HCT116 (cell line): ENCODE measurements at regions not wholly inside any gene's neighbourhood (a gene's known extent, or its start where the extent isn't known, plus 50 kb on each side); places are given as distances from the start of the nearest gene placed in this dataset.

Source experiments
- ATAC-seq: fragments of 200-7000 bp; cut with Tn5 transposase; 2 replicates; pipeline ENCODE4 v1.9.1; 2020; ENCODE audit warnings: mild to moderate bottlenecking, moderate library complexity
- BruUV-seq: library from RNA; stranded (reverse); fragments of 400-500 nt; replicated peaks from 2 replicates; lab custom pipeline; 2021; lab: Mats Ljungman, UMichigan
- CTCF ChIA-PET: fragments of 300-600 bp; sonication (Branson Sonifier 250); formaldehyde crosslinking; loops from one replicate; lab custom pipeline; 2021; ENCODE audit warnings: antibody characterized with exemption; lab: Charles Lee
- POLR2A ChIA-PET: fragments of 300-600, 350-600 bp; sonication (Branson Sonifier 250); formaldehyde crosslinking; loops from one replicate; lab custom pipeline; 2021; ENCODE audit warnings: antibody characterized with exemption; lab: Charles Lee
- RAD21 ChIA-PET, 2 experiments: fragments of 300-600 bp; sonication (Branson Sonifier 250); formaldehyde crosslinking; loops; one replicate each; lab custom pipeline; 2023; ENCODE audit warnings: low total read pairs in 2 of 2; ENCODE audit not compliant: uncharacterized antibody in 2 of 2, unreplicated experiment in 2 of 2, low non-redundant PET in 1 of 2; lab: Charles Lee
- DNase-seq: peaks from one replicate; pipeline ENCODE4 v3.0.0-alpha.2; 2010; ENCODE audit warnings: low read depth, low spot score
- H2AFZ ChIP-seq: fragments of 200-600 bp; shearing (Covaris generic), sonication (generic); 2 replicates; pipeline ENCODE4 v1.6.1; 2017; ENCODE audit warnings: low read depth, mixed run types, mixed read lengths, antibody characterized with exemption, low read length; ENCODE audit not compliant: poor library complexity, severe bottlenecking
- H3K27ac ChIP-seq: 2 replicates; pipeline ENCODE4 v1.5.1; 2012; ENCODE audit warnings: low read depth, low read length
- H3K27me3 ChIP-seq: fragments of 200-600 bp; sonication (generic); 2 replicates; pipeline ENCODE4 v1.6.1; 2016; ENCODE audit warnings: mixed run types, low read length, mixed read lengths; ENCODE audit not compliant: insufficient read depth
- H3K36me3 ChIP-seq, 2 experiments: fragments of 200-500 bp in 1 of 2; fragments of 200-600 bp in 1 of 2; sonication (Bioruptor generic) in 1 of 2; sonication (generic) in 1 of 2; 2 replicates each; pipeline versions ENCODE4 v1.5.1 to v1.6.1; 2014 to 2016; ENCODE audit warnings: low read length in 2 of 2, inconsistent platforms in 1 of 2, mixed read lengths in 1 of 2, mixed run types in 1 of 2; ENCODE audit not compliant: insufficient read depth in 2 of 2, control insufficient read depth in 1 of 2
- H3K4me1 ChIP-seq, 2 experiments: fragments of 200-600 bp in 1 of 2; sonication (generic) in 1 of 2; 2 replicates each; pipeline versions ENCODE4 v1.5.1 to v1.6.1; 2012 to 2017; ENCODE audit warnings: low read length in 2 of 2, inconsistent platforms in 1 of 2, mild to moderate bottlenecking in 1 of 2, mixed read lengths in 1 of 2, mixed run types in 1 of 2, moderate library complexity in 1 of 2; ENCODE audit not compliant: insufficient read depth in 2 of 2, control insufficient read depth in 1 of 2
- H3K4me2 ChIP-seq: fragments of 200-600 bp; sonication (generic); 2 replicates; pipeline ENCODE4 v1.6.1; 2017; ENCODE audit warnings: mixed run types, low read length, mixed read lengths
- H3K4me3 ChIP-seq, 2 experiments: fragments of 200-600 bp in 1 of 2; sonication (generic) in 1 of 2; replicated peaks in 1 of 2; 2 replicates each; pipeline ENCODE4 v1.5.1; 2011 to 2016; ENCODE audit warnings: low read length in 2 of 2, control low read depth in 1 of 2, low read depth in 1 of 2, mild to moderate bottlenecking in 1 of 2, mixed read lengths in 1 of 2, mixed run types in 1 of 2
- H3K79me2 ChIP-seq: fragments of 200-600 bp; sonication (generic); 2 replicates; pipeline ENCODE4 v1.6.1; 2017; ENCODE audit warnings: mild to moderate bottlenecking, mixed run types, low read length, moderate library complexity, mixed read lengths; ENCODE audit not compliant: insufficient read depth
- H3K9ac ChIP-seq: fragments of 200-600 bp; sonication (generic); 2 replicates; pipeline ENCODE4 v1.6.1; 2016; ENCODE audit warnings: low read length, mixed read lengths
- H3K9me2 ChIP-seq: fragments of 200-600 bp; sonication (generic), shearing (Covaris generic); 2 replicates; pipeline ENCODE4 v1.6.1; 2017; ENCODE audit warnings: mixed run types, mild to moderate bottlenecking, moderate library complexity; ENCODE audit not compliant: insufficient read depth
- H3K9me3 ChIP-seq, 2 experiments: fragments of 200-500 bp in 1 of 2; fragments of 200-600 bp in 1 of 2; sonication (Bioruptor generic) in 1 of 2; sonication (generic) in 1 of 2; 2 replicates each; pipeline ENCODE4 v1.6.1; 2014 to 2017; ENCODE audit warnings: low read length in 2 of 2, mixed read lengths in 2 of 2, inconsistent platforms in 1 of 2, low read depth in 1 of 2, mild to moderate bottlenecking in 1 of 2, mixed run types in 1 of 2, moderate library complexity in 1 of 2; ENCODE audit not compliant: control insufficient read depth in 1 of 2, insufficient read depth in 1 of 2
- H4K20me1 ChIP-seq: fragments of 200-600 bp; sonication (generic), shearing (Covaris generic); 2 replicates; pipeline ENCODE4 v1.6.1; 2017; ENCODE audit warnings: mixed run types, mild to moderate bottlenecking, moderate library complexity; ENCODE audit not compliant: insufficient read depth
- ATF3 ChIP-seq: IDR thresholded peaks from 2 replicates; pipeline ENCODE4 v1.6.1; 2012
- EZH2 ChIP-seq: fragments of 200-600 bp; sonication (generic); IDR thresholded peaks from 2 replicates; pipeline ENCODE4 v1.6.1; 2017; ENCODE audit warnings: antibody characterized with exemption, mixed run types
- FOSL1 ChIP-seq: IDR thresholded peaks from 2 replicates; pipeline ENCODE4 v1.6.1; 2012; ENCODE audit warnings: low read depth
- MAX ChIP-seq: IDR thresholded peaks from 2 replicates; pipeline ENCODE4 v1.6.1; 2012
- POLR2AphosphoS5 ChIP-seq: IDR thresholded peaks from 2 replicates; pipeline ENCODE4 v1.6.1; 2011; ENCODE audit warnings: mild to moderate bottlenecking, low read depth, low read length, moderate library complexity
- RAD21 ChIP-seq: IDR thresholded peaks from 2 replicates; pipeline ENCODE4 v1.6.1; 2012; ENCODE audit warnings: low read depth, mild to moderate bottlenecking
- REST ChIP-seq: IDR thresholded peaks from 2 replicates; pipeline ENCODE4 v1.6.1; 2012; ENCODE audit warnings: low read depth
- ZFX ChIP-seq: fragments of 450-650 bp; IDR thresholded peaks from 2 replicates; pipeline ENCODE4 v1.6.1; 2017
- ZNF274 ChIP-seq: fragments of 200-500 bp; sonication (Bioruptor generic); IDR thresholded peaks from 2 replicates; pipeline ENCODE4 v1.6.1; 2014; ENCODE audit warnings: mild to moderate bottlenecking, low read depth, low read length, inconsistent platforms
- intact Hi-C: fragments of 100-400 bp; cut with micrococcal nuclease; formaldehyde crosslinking; loops from 2 replicates; pipeline ENCODE4 v1.10.0; 2022

- RAD21 ChIA-PET = no interaction called here
- CTCF ChIA-PET = no interaction called here
- no peak for DNase-seq
- no peak overlapping the region for H3K4me2 ChIP-seq
- BruUV-seq = no TSS peak
- H3K4me3 ChIP-seq = no peak overlapping the region
- H3K27me3 ChIP-seq = no peaks in the 10 kb centered on the region
- ATAC-seq = no peak
- POLR2A ChIA-PET = no interaction called here
- H2AFZ ChIP-seq = no peak overlapping the region
- H4K20me1 ChIP-seq = no peaks in the 10 kb centered on the region
- H3K9me3 ChIP-seq = no peaks in the 10 kb centered on the region; a peak in 1 of 4 replicates
- intact Hi-C loops = no loop called here
- no peak for TF ChIP-seq RAD21
- no peak for TF ChIP-seq ATF3
- TF ChIP-seq REST = no peak
- TF ChIP-seq ZNF274 = no peak
- H3K79me2 ChIP-seq = no peaks in the 10 kb centered on the region
- H3K36me3 ChIP-seq = no peaks in the 10 kb centered on the region
- H3K27ac ChIP-seq = no peak overlapping the region
- no peak overlapping the region for H3K9ac ChIP-seq
- H3K9me2 ChIP-seq = no peaks in the 10 kb centered on the region
- no peaks in the 10 kb centered on the region for H3K4me1 ChIP-seq
Observed at GRCh38 chr2:16351541-16351940, 314.1 kb downstream of the CYRIA start.

GRCh38 chr2:16351137-16351536 is 314.5 kb downstream of the CYRIA start:
- H3K4me1 ChIP-seq = no peaks in the 10 kb centered on the region
- no peaks in the 10 kb centered on the region for H3K36me3 ChIP-seq
- H3K4me2 ChIP-seq = no peak overlapping the region
- ATAC-seq (no peak), DNase-seq (no peak)
- ChIA-PET CTCF (no interaction called here), RAD21 (no interaction called here), POLR2A (no interaction called here)
- no peak overlapping the region for H2AFZ ChIP-seq
- H3K9ac ChIP-seq = no peak overlapping the region
- H3K27ac ChIP-seq = no peak overlapping the region
- H3K79me2 ChIP-seq = no peaks in the 10 kb centered on the region
- no peak overlapping the region for H3K4me3 ChIP-seq
- no peaks in the 10 kb centered on the region for H3K9me2 ChIP-seq
- no peaks in the 10 kb centered on the region for H3K27me3 ChIP-seq
- TF ChIP-seq FOSL1 (no peak), ATF3 (no peak), ZFX (no peak), MAX (no peak), EZH2 (no peak), POLR2AphosphoS5 (no peak)
- no peaks in the 10 kb centered on the region for H3K9me3 ChIP-seq
- no peaks in the 10 kb centered on the region for H4K20me1 ChIP-seq
- intact Hi-C loops = no loop called here
- BruUV-seq = no TSS peak
